PFSK-1 (cell line): ENCODE measurements at regions not wholly inside any gene's neighbourhood (a gene's known extent, or its start where the extent isn't known, plus 50 kb on each side); places are given as distances from the start of the nearest gene placed in this dataset.
A peak's percentile ranks its signal among the peaks of the same experiment; 100 is the strongest.

Source experiments
- FOXP2 ChIP-seq: optimal IDR thresholded peaks from 2 replicates; pipeline ENCODE3; 2011; ENCODE audit warnings: borderline replicate concordance, control low read depth, inconsistent platforms; ENCODE audit not compliant: insufficient read depth; ENCODE audit errors: extremely low read length, extremely low read depth
- POLR2AphosphoS5 ChIP-seq: IDR thresholded peaks from 2 replicates; pipeline ENCODE4 v1.6.1; 2012; ENCODE audit warnings: low read depth, mild to moderate bottlenecking, control low read depth, low read length, moderate library complexity
- SIN3A ChIP-seq: IDR thresholded peaks from 2 replicates; pipeline ENCODE4 v1.6.1; 2012; ENCODE audit warnings: mild to moderate bottlenecking, low read length, moderate library complexity, borderline replicate concordance; ENCODE audit not compliant: insufficient read depth
- TAF1 ChIP-seq: IDR thresholded peaks from 2 replicates; pipeline ENCODE4 v1.6.1; 2012; ENCODE audit warnings: low read length, control low read depth, borderline replicate concordance; ENCODE audit not compliant: insufficient read depth
- TF ChIP-seq, protein P1 (sequence below), 2 experiments: IDR thresholded peaks; 2 replicates each; pipeline versions ENCODE4 v1.6.1 to v1.8.0; 2011 to 2012; ENCODE audit warnings: low read depth in 2 of 2, low read length in 2 of 2, control low read depth in 1 of 2, inconsistent platforms in 1 of 2, mild to moderate bottlenecking in 1 of 2, moderate library complexity in 1 of 2; ENCODE audit not compliant: insufficient read depth in 1 of 2

DNA sequence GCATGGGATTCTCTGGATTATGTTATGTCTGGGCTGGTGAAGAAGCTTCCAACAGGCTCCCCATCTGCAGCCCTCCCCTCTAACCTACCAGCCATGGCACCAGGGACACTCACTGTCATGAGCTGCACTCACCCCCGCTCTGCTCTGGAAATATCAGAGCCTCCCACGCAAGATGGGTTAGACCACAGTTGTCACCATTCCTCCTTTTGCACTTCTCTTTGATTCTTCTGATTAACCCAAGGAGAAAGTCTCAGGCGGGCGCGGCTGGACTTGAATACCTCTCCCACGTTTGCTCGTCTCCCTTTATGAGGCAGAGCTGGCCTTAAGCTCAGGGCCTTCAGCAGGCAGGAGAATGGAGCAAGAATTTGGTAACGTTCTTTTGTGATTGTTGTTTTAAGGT, 128.1 kb downstream of the CEBPB start:
- TF ChIP-seq POLR2AphosphoS5 (no peak), SIN3A (no peak)
- TF ChIP-seq, protein P1, sequence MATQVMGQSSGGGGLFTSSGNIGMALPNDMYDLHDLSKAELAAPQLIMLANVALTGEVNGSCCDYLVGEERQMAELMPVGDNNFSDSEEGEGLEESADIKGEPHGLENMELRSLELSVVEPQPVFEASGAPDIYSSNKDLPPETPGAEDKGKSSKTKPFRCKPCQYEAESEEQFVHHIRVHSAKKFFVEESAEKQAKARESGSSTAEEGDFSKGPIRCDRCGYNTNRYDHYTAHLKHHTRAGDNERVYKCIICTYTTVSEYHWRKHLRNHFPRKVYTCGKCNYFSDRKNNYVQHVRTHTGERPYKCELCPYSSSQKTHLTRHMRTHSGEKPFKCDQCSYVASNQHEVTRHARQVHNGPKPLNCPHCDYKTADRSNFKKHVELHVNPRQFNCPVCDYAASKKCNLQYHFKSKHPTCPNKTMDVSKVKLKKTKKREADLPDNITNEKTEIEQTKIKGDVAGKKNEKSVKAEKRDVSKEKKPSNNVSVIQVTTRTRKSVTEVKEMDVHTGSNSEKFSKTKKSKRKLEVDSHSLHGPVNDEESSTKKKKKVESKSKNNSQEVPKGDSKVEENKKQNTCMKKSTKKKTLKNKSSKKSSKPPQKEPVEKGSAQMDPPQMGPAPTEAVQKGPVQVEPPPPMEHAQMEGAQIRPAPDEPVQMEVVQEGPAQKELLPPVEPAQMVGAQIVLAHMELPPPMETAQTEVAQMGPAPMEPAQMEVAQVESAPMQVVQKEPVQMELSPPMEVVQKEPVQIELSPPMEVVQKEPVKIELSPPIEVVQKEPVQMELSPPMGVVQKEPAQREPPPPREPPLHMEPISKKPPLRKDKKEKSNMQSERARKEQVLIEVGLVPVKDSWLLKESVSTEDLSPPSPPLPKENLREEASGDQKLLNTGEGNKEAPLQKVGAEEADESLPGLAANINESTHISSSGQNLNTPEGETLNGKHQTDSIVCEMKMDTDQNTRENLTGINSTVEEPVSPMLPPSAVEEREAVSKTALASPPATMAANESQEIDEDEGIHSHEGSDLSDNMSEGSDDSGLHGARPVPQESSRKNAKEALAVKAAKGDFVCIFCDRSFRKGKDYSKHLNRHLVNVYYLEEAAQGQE (IDR thresholded peaks at IDR 0.05; ENCODE audit: insufficient read depth in 1 of 2, low read depth in 2 of 2, low read length in 2 of 2), result no peak

DNA sequence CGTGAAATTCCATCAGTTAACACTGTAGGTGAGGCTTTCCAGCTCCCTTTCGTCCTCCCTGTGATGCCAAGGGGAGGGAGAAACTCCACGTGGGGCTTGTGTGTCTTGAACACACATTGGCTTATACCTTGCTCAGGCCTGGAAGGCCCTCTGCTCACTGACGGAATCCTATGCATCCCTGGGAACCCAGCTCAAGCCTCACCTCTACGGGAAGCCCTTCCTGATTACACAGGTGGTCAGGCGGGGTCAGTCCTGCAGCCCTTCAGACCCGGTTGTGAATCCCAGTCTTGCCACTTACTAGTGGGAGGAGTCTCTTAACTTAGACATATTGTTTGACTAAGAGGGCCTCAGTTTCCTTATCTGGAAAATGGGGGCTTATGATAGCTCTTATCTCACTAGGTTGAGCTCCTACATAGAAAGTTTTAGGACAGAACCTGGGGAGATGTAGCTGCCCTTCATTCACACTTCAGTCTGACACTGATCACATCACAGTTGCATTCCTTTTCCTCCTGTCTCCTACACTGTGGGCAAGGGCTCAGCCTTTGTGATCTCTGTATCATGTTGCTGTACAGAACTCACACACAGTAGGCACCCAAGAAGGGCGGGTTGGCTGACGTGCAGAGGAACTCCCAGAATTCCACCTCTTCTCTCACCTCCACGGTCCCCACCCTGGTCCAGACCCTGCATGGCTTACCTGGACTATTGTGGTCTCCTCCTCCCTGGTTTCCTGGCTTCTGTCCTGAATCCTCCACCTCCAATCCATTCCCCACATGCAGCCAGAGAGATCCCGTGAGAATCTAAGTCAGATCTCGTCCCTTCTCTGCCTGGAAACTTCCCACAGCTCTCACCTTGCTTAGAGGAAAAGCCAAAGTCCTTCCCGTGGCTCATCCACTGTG, 129.6 kb downstream of the CEBPB start:
- TF ChIP-seq, protein P1 (IDR thresholded peaks at IDR 0.05; ENCODE audit: insufficient read depth in 1 of 2, low read depth in 2 of 2, low read length in 2 of 2), result no peak
- TF ChIP-seq FOXP2, result no peak
- no peak for TF ChIP-seq TAF1
- no peak for TF ChIP-seq POLR2AphosphoS5
- no peak for TF ChIP-seq SIN3A

DNA sequence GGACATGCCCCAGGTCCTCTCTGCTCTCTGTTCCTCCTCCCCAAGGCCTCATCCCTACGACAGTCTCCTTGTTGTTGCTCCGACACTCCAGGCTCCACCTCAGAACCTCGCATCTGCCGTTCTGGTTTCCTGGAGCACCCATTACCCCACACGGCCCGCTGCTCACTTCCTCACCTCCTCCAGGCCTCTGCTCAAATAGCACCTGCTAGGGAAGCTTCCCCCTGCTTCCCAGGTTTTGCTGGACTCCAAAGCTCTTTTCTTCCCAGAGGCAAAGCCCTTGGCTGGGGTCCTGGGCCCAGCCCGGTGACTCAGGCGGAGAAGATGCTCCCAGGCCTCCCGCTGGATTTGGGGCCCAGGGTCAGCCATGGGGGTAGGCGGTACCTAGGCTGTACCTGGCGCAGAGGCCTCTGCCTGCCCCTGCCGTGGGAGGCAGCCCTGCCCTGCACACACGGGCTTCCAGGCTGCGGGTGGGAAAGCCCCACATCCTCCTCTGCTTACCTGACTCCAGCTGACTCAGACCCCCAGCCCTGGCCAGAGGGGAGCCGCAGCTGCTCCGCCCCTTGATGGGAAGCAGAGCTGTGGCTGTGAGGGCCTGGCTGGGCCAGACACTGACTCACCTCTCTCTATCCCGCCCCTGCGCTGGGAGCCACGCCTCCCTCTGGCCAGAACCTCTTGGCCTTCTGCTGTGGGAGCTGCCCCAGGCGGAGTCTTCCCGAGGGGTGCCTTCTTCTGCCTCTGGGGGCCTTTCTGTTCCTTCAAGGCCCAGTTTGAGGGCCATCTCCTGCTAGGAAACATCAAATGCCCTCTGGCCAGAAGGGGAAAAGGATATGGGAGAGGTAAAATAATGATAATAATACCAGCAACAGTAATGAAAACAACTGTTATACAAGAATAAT, 130.5 kb downstream of the CEBPB start:
- TF ChIP-seq, protein P1 (IDR thresholded peaks at IDR 0.05; ENCODE audit: insufficient read depth in 1 of 2, low read depth in 2 of 2, low read length in 2 of 2), result no peak
- TF ChIP-seq TAF1, result no peak
- peak; percentile 72 for TF ChIP-seq FOXP2

DNA sequence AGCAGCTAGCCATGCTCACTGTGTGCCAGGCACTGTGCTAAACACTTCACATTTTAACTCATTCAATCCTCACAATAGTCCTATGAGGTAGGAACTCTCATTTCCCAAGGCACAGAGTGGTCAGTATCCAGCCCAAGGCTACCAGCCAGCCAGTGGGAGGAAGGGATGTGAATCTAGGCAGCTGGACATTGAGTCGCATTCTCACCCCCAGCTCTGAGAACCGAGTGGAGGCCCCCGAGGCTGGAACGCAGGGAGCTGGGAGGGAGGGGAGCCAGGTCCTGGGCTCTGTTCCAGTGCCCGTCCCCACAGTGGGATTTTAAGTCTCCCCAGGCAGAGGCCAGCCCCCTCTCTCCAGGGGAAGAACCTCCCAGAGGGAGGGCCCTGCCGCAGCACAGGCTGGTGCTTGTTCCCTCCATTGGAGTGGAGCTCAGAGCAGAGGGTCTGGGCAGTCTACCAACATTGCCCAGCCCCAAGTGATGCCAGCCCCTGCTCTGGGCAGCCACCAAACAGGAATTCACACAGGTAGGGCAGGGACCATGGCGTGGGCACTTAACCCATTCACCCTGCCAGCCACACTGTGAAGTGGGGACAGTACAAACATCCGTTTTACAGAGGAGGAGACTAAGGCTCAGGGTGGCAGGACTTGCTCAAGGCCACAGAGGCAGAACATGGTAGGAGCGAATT, 131.3 kb downstream of the CEBPB start:
- no peak for TF ChIP-seq FOXP2
- TF ChIP-seq POLR2AphosphoS5, result no peak
- no peak for TF ChIP-seq SIN3A
- TF ChIP-seq, protein P1 (IDR thresholded peaks at IDR 0.05; ENCODE audit: insufficient read depth in 1 of 2, low read depth in 2 of 2, low read length in 2 of 2), result no peak
- no peak for TF ChIP-seq TAF1
